H1 (cell line): ENCODE measurements at regions not wholly inside any gene's neighbourhood (a gene's known extent, or its start where the extent isn't known, plus 50 kb on each side); places are given as distances from the start of the nearest gene placed in this dataset.

Experiments used
- BACH1 ChIP-seq: IDR thresholded peaks from 2 replicates; pipeline ENCODE4 v1.6.1; 2012; ENCODE audit warnings: low read length, improper control_type of control experiment
- CTCF ChIP-seq, 3 experiments: IDR thresholded peaks; 1 replicate in 2 of 3; 2 replicates in 1 of 3; pipeline versions ENCODE4 v1.5.1 to v1.6.1; 2011; ENCODE audit warnings: low read length in 3 of 3, mild to moderate bottlenecking in 3 of 3, inconsistent platforms in 2 of 3, low read depth in 1 of 3, moderate library complexity in 1 of 3; ENCODE audit not compliant: insufficient read depth in 1 of 3; ENCODE audit errors: control extremely low read depth in 1 of 3
- EP300 ChIP-seq, 2 experiments: IDR thresholded peaks; 1 replicate in 1 of 2; 2 replicates in 1 of 2; pipeline ENCODE4 v1.6.1; 2011 to 2012; ENCODE audit warnings: low read depth in 2 of 2, low read length in 2 of 2, mild to moderate bottlenecking in 2 of 2, borderline replicate concordance in 1 of 2, inconsistent platforms in 1 of 2, moderate library complexity in 1 of 2
- EZH2 ChIP-seq: fragments of 200-600 bp; sonication (generic); IDR thresholded peaks from 2 replicates; pipeline ENCODE4 v1.7.1; 2012; ENCODE audit warnings: low read depth, mild to moderate bottlenecking, moderate library complexity, low read length, inconsistent platforms; ENCODE audit not compliant: severe bottlenecking
- FOSL1 ChIP-seq: IDR thresholded peaks from 2 replicates; pipeline ENCODE4 v1.6.1; 2011; ENCODE audit warnings: mild to moderate bottlenecking, low read depth, low read length, moderate library complexity; ENCODE audit not compliant: insufficient read depth
- KDM1A ChIP-seq: fragments of 200-600, 300-600 bp; sonication (generic); IDR thresholded peaks from 2 replicates; pipeline ENCODE4 v1.7.1; 2016; ENCODE audit warnings: mild to moderate bottlenecking, low read length, borderline replicate concordance
- MAFK ChIP-seq: IDR thresholded peaks from 2 replicates; pipeline ENCODE4 v1.6.1; 2012; ENCODE audit warnings: low read depth, mild to moderate bottlenecking, improper control_type of control experiment, low read length
- NRF1 ChIP-seq: IDR thresholded peaks from 2 replicates; pipeline ENCODE4 v1.6.1; 2011; ENCODE audit warnings: mild to moderate bottlenecking, low read depth, low read length, improper control_type of control experiment
- PHF8 ChIP-seq: fragments of 200-600 bp; sonication (generic); conservative IDR thresholded peaks from 2 replicates; pipeline ENCODE4 v1.7.1; 2012; ENCODE audit warnings: low read depth, mild to moderate bottlenecking, inconsistent platforms, low read length, moderate library complexity
- POLR2A ChIP-seq, 2 experiments: IDR thresholded peaks; 1 replicate in 1 of 2; 2 replicates in 1 of 2; pipeline ENCODE4 v1.6.1; 2011; ENCODE audit warnings: low read depth in 2 of 2, low read length in 2 of 2, mild to moderate bottlenecking in 2 of 2; ENCODE audit errors: control extremely low read depth in 1 of 2
- SAP30 ChIP-seq: fragments of 300-600 bp; sonication (generic); IDR thresholded peaks from 2 replicates; pipeline ENCODE4 v1.7.1; 2012; ENCODE audit warnings: low read length, moderate library complexity, mild to moderate bottlenecking, inconsistent platforms; ENCODE audit not compliant: insufficient read depth, insufficient replicate concordance
- SUZ12 ChIP-seq: fragments of 200-600 bp; sonication (generic); IDR thresholded peaks from 2 replicates; pipeline ENCODE4 v1.6.1; 2012; ENCODE audit warnings: mild to moderate bottlenecking, inconsistent platforms, low read length, moderate library complexity, mixed read lengths
- TAF1 ChIP-seq: IDR thresholded peaks from 2 replicates; pipeline ENCODE4 v1.6.1; 2011; ENCODE audit warnings: mild to moderate bottlenecking, low read depth, low read length
- YY1 ChIP-seq: IDR thresholded peaks from 2 replicates; pipeline ENCODE4 v1.6.1; 2011; ENCODE audit warnings: low read depth, mild to moderate bottlenecking, low read length

DNA sequence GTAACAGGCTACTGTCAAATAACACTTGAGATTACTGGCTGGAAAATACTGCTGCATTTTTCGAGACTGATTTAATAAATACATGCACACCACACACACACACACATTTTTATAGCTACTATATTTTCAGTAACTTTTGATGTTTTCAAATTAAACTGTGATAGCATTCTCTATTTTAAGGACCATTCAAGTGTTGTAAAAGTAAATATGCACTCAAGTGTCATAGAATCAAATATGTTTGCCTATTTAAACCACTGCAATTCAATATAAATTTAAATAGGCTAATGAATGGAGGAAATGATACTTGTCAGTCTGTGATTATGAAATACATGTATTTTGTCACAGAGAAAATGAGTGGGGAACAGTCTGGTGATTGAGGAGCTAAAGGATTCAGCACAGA, 86.7 kb upstream of the TUBA3C start:
- TF ChIP-seq CTCF (IDR thresholded peaks at IDR 0.05; ENCODE audit: control extremely low read depth in 1 of 3, insufficient read depth in 1 of 3, low read depth in 1 of 3, low read length in 3 of 3) (no peak), PHF8 (no peak), YY1 (no peak), KDM1A (no peak), NRF1 (no peak), POLR2A (IDR thresholded peaks at IDR 0.05; ENCODE audit: control extremely low read depth in 1 of 2, low read depth in 2 of 2, low read length in 2 of 2) (no peak), BACH1 (no peak), EZH2 (no peak), EP300 (IDR thresholded peaks at IDR 0.05; ENCODE audit: borderline replicate concordance in 1 of 2, low read depth in 2 of 2, low read length in 2 of 2) (no peak), TAF1 (no peak), SAP30 (no peak), SUZ12 (no peak), MAFK (no peak), FOSL1 (no peak)
